GM12878 (cell line): ENCODE measurements at regions not wholly inside any gene's neighbourhood (a gene's known extent, or its start where the extent isn't known, plus 50 kb on each side); places are given as distances from the start of the nearest gene placed in this dataset.

ENCODE experiments used
- ATAC-seq: fragments of 200-7000 bp; cut with Tn5 transposase; 3 replicates; pipeline ENCODE4 v1.9.1; 2020; ENCODE audit warnings: mild to moderate bottlenecking, moderate library complexity
- BruUV-seq: library from RNA; stranded (reverse); fragments of 400-500 nt; replicated peaks from 2 replicates; lab custom pipeline; 2021; lab: Mats Ljungman, UMichigan
- CTCF ChIA-PET: fragments of 300-600 bp; sonication (Branson Sonifier 250); formaldehyde crosslinking; extraction: SDS; loops from one replicate; lab custom pipeline; 2021; ENCODE audit warnings: inconsistent platforms; lab: Yijun Ruan, JAX
- POLR2A ChIA-PET: fragments of 350-600 bp; formaldehyde crosslinking; extraction: SDS; loops from one replicate; lab custom pipeline; 2021; ENCODE audit warnings: inconsistent platforms; lab: Charles Lee
- RAD21 ChIA-PET: fragments of 300-600 bp; sonication (Branson Sonifier 250); formaldehyde crosslinking; loops from one replicate; lab custom pipeline; 2023; ENCODE audit warnings: antibody characterized with exemption; ENCODE audit not compliant: unreplicated experiment; lab: Charles Lee
- SMC1A ChIA-PET: fragments of 300-600 bp; sonication (Branson Sonifier 250); formaldehyde crosslinking; loops from one replicate; lab custom pipeline; 2023; ENCODE audit not compliant: unreplicated experiment, uncharacterized antibody; lab: Charles Lee
- DNase-seq: peaks from one replicate; pipeline ENCODE4 v3.0.0-alpha.2; 2011; ENCODE audit warnings: low read depth, low spot score
- FAIRE-seq: peaks from 3 replicates; lab custom pipeline; 2011; peaks lifted over from hg19 to GRCh38; lab: Jason Lieb, UNC
- H2AFZ ChIP-seq: 2 replicates; pipeline ENCODE4 v1.6.0; 2011; ENCODE audit warnings: low read depth, low read length, control low read depth; ENCODE audit not compliant: control insufficient read depth
- H3K27ac ChIP-seq: 2 replicates; pipeline ENCODE4 v1.5.1; 2011; ENCODE audit warnings: control low read depth; ENCODE audit not compliant: control insufficient read depth, insufficient read depth
- H3K27me3 ChIP-seq, 2 experiments: replicated peaks in 1 of 2; 2 replicates each; pipeline versions ENCODE4 v1.6.0 to v1.6.1; 2011; ENCODE audit warnings: low read length in 1 of 2; ENCODE audit not compliant: control insufficient read depth in 2 of 2, insufficient read depth in 2 of 2
- H3K36me3 ChIP-seq, 2 experiments: 2 replicates each; pipeline ENCODE4 v1.5.1; 2011; ENCODE audit warnings: low read length in 1 of 2; ENCODE audit not compliant: control insufficient read depth in 2 of 2, insufficient read depth in 2 of 2
- H3K4me1 ChIP-seq: 2 replicates; pipeline ENCODE4 v1.6.1; 2011; ENCODE audit warnings: mild to moderate bottlenecking, low read length, moderate library complexity, mixed read lengths; ENCODE audit not compliant: control insufficient read depth, insufficient read depth
- H3K4me2 ChIP-seq: 2 replicates; pipeline ENCODE4 v1.6.0; 2011; ENCODE audit warnings: control low read depth; ENCODE audit not compliant: control insufficient read depth, insufficient read depth
- H3K4me3 ChIP-seq: fragments of 200-600 bp; sonication (generic); 2 replicates; pipeline ENCODE4 v1.5.1; 2016
- H3K79me2 ChIP-seq: 2 replicates; pipeline ENCODE4 v1.6.0; 2011; ENCODE audit warnings: low read length; ENCODE audit not compliant: control insufficient read depth, insufficient read depth
- H3K9ac ChIP-seq: 2 replicates; pipeline ENCODE4 v1.8.0; 2011; ENCODE audit warnings: low read length, control low read depth, mixed read lengths; ENCODE audit not compliant: control insufficient read depth, insufficient read depth
- H3K9me3 ChIP-seq: replicated peaks from 3 replicates; pipeline ENCODE4 v1.5.1; 2011; ENCODE audit warnings: mild to moderate bottlenecking, low read length; ENCODE audit not compliant: control insufficient read depth, insufficient read depth
- H4K20me1 ChIP-seq: 2 replicates; pipeline ENCODE4 v1.6.0; 2011; ENCODE audit not compliant: control insufficient read depth, insufficient read depth
- CBX3 ChIP-seq: fragments of 200-600 bp; sonication (generic); IDR thresholded peaks from 2 replicates; pipeline ENCODE4 v1.6.1; 2016; ENCODE audit warnings: low read depth, borderline replicate concordance
- E2F4 ChIP-seq: IDR thresholded peaks from 2 replicates; pipeline ENCODE4 v1.6.1; 2012; ENCODE audit warnings: low read depth, low read length, improper control_type of control experiment
- FOXK2 ChIP-seq: fragments of 450-650 bp; IDR thresholded peaks from 2 replicates; pipeline ENCODE4 v1.6.1; 2017; ENCODE audit warnings: mild to moderate bottlenecking, moderate library complexity
- HDGF ChIP-seq: fragments of 450-650 bp; IDR thresholded peaks from 2 replicates; pipeline ENCODE4 v1.6.1; 2016; ENCODE audit warnings: antibody characterized with exemption
- IRF4 ChIP-seq: IDR thresholded peaks from 2 replicates; pipeline ENCODE4 v1.6.1; 2011; ENCODE audit warnings: low read depth, low read length
- KAT2A ChIP-seq: conservative IDR thresholded peaks from 2 replicates; pipeline ENCODE4 v1.6.1; 2011; ENCODE audit warnings: low read depth, low read length; ENCODE audit not compliant: control insufficient read depth
- MLLT1 ChIP-seq: fragments of 450-650 bp; IDR thresholded peaks from 2 replicates; pipeline ENCODE4 v1.6.1; 2016; ENCODE audit warnings: mild to moderate bottlenecking
- MTA3 ChIP-seq: IDR thresholded peaks from 2 replicates; pipeline ENCODE4 v1.6.1; 2012; ENCODE audit warnings: low read length, inconsistent platforms, borderline replicate concordance
- MXI1 ChIP-seq: fragments of 150-350 bp; IDR thresholded peaks from 2 replicates; pipeline ENCODE4 v1.6.1; 2011; ENCODE audit warnings: low read depth, mild to moderate bottlenecking, inconsistent platforms, low read length, improper control_type of control experiment
- NRF1 ChIP-seq: conservative IDR thresholded peaks from 2 replicates; pipeline ENCODE4 v1.6.1; 2011; ENCODE audit warnings: mild to moderate bottlenecking, low read depth, low read length, improper control_type of control experiment
- PKNOX1 ChIP-seq: fragments of 450-650 bp; IDR thresholded peaks from 2 replicates; pipeline ENCODE4 v1.6.1; 2016; ENCODE audit warnings: mild to moderate bottlenecking
- SIX5 ChIP-seq: IDR thresholded peaks from 2 replicates; pipeline ENCODE4 v1.6.1; 2011; ENCODE audit warnings: mild to moderate bottlenecking, low read depth, low read length, moderate library complexity; ENCODE audit not compliant: severe bottlenecking
- SMAD1 ChIP-seq: fragments of 450-650 bp; IDR thresholded peaks from 2 replicates; pipeline ENCODE4 v1.6.1; 2018; ENCODE audit warnings: mild to moderate bottlenecking, low read depth; ENCODE audit not compliant: partially characterized antibody
- SMARCA5 ChIP-seq: fragments of 450-650 bp; IDR thresholded peaks from 2 replicates; pipeline ENCODE4 v1.6.1; 2017; ENCODE audit warnings: mild to moderate bottlenecking
- SREBF1 ChIP-seq: IDR thresholded peaks from 2 replicates; pipeline ENCODE4 v1.6.1; 2012; ENCODE audit warnings: mild to moderate bottlenecking, low read length
- ZNF24 ChIP-seq: fragments of 450-650 bp; IDR thresholded peaks from 2 replicates; pipeline ENCODE4 v1.6.1; 2017; ENCODE audit warnings: antibody characterized with exemption, mild to moderate bottlenecking
- ZNF384 ChIP-seq: IDR thresholded peaks from 2 replicates; pipeline ENCODE4 v1.6.1; 2012; ENCODE audit warnings: low read depth, mild to moderate bottlenecking, low read length, improper control_type of control experiment, borderline replicate concordance
- WGBS: methylation state at CpG from one replicate; pipeline ENCODE4 v1.1.6; 2016; ENCODE audit warnings: low lambda C conversion rate; ENCODE audit not compliant: insufficient replicate concordance, insufficient coverage; ENCODE audit errors: missing lambda C conversion rate; 5-methylcytosine and 5-hydroxymethylcytosine counted together
- in situ Hi-C: fragments of 300-500 bp; cut with MboI; formaldehyde crosslinking; loops from 9 replicates; pipeline ENCODE4 v1.14.3; 2018; ENCODE audit warnings: mixed read lengths
- intact Hi-C: fragments of 100-400 bp; cut with micrococcal nuclease; formaldehyde crosslinking; loops from one replicate; pipeline ENCODE4 v1.14.2; 2022; ENCODE audit not compliant: unreplicated experiment

GRCh38 chr16:49023050-49023449 is 258.6 kb downstream of the CBLN1 start:
- ATAC-seq: no peak
- BruUV-seq: no TSS peak
- Histone ChIP-seq H3K9me3 (no peaks in the 10 kb centered on the region), H3K79me2 (no peaks in the 10 kb centered on the region), H3K27ac (no peak overlapping the region), H3K4me2 (no peak overlapping the region), H3K27me3 (0 out of 4 replicates have a peak, but pooled peaks cover 0 to 2% of the 10 kb centered on the region in 2 experiments), H2AFZ (no peak overlapping the region), H3K4me3 (no peak overlapping the region), H3K9ac (no peak overlapping the region), H4K20me1 (no peaks in the 10 kb centered on the region), H3K4me1 (no peaks in the 10 kb centered on the region), H3K36me3 (no peaks in the 10 kb centered on the region)
- DNase-seq: no peak
- intact Hi-C loops (no loop called here), in situ Hi-C loops (no loop called here)
- TF ChIP-seq CBX3: no peak
- TF ChIP-seq ZNF24: no peak
- TF ChIP-seq ZNF384: no peak
- no peak for TF ChIP-seq SMARCA5
- TF ChIP-seq E2F4: no peak
- TF ChIP-seq IRF4: no peak
- no peak for TF ChIP-seq NRF1
- no peak for TF ChIP-seq MTA3
- no peak for TF ChIP-seq SIX5
- no peak for TF ChIP-seq MLLT1
- no peak for TF ChIP-seq SMAD1
- no peak for TF ChIP-seq KAT2A
- no peak for TF ChIP-seq SREBF1
- TF ChIP-seq HDGF: no peak
- TF ChIP-seq PKNOX1: no peak
- TF ChIP-seq MXI1: no peak
- no peak for TF ChIP-seq FOXK2
- SMC1A ChIA-PET: no interaction called here
- RAD21 ChIA-PET: no interaction called here
- CTCF ChIA-PET: no interaction called here
- no peak for FAIRE-seq
- WGBS: 8% methylated on average over 4 of the region's 4 CpGs
- POLR2A ChIA-PET: no interaction called here
